ENCODE measurements at regions not wholly inside any gene's neighbourhood (a gene's known extent, or its start where the extent isn't known, plus 50 kb on each side); places are given as distances from the start of the nearest gene placed in this dataset.

DNA sequence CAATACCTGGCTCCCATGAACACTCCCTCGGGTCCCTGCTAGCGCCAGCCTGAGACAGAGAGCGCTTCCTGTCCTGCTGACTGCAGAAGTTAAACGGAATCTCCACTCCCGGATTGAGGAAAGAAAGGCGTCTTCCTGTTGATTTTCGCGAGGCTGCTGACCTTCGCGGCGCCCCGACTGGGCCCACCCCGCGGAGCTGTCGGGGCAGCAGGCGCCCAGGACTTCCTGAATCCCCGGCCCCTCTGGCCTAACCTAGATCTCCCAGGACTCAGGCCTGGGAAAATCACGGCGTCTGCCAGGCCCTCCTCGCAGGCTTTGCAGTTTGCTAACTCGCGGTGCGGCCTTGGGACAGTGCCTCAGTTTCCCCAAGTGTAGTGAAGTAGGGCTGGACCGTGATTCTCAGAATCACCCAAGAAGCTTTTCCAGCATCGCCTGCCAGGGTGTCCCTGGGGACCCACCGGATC, 108.8 kb downstream of the KCTD15 start:
- Histone ChIP-seq H3K27me3 (ENCODE audit: insufficient read depth, poor library complexity, severe bottlenecking) (peaks cover 31% of the 10 kb centered on the region), H3K27ac (replicated peaks) (no peak overlapping the region), H3K4me3 (replicated peaks; ENCODE audit: insufficient read depth, low read length) (no peak overlapping the region)
- no peak for DNase-seq (ENCODE audit: low read depth in 1 of 2, low spot score in 1 of 2)
- TF ChIP-seq, protein P1, sequence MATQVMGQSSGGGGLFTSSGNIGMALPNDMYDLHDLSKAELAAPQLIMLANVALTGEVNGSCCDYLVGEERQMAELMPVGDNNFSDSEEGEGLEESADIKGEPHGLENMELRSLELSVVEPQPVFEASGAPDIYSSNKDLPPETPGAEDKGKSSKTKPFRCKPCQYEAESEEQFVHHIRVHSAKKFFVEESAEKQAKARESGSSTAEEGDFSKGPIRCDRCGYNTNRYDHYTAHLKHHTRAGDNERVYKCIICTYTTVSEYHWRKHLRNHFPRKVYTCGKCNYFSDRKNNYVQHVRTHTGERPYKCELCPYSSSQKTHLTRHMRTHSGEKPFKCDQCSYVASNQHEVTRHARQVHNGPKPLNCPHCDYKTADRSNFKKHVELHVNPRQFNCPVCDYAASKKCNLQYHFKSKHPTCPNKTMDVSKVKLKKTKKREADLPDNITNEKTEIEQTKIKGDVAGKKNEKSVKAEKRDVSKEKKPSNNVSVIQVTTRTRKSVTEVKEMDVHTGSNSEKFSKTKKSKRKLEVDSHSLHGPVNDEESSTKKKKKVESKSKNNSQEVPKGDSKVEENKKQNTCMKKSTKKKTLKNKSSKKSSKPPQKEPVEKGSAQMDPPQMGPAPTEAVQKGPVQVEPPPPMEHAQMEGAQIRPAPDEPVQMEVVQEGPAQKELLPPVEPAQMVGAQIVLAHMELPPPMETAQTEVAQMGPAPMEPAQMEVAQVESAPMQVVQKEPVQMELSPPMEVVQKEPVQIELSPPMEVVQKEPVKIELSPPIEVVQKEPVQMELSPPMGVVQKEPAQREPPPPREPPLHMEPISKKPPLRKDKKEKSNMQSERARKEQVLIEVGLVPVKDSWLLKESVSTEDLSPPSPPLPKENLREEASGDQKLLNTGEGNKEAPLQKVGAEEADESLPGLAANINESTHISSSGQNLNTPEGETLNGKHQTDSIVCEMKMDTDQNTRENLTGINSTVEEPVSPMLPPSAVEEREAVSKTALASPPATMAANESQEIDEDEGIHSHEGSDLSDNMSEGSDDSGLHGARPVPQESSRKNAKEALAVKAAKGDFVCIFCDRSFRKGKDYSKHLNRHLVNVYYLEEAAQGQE (IDR thresholded peaks at IDR 0.05; ENCODE audit: insufficient replicate concordance, low read depth), result no peak
- TF ChIP-seq, protein P2, sequence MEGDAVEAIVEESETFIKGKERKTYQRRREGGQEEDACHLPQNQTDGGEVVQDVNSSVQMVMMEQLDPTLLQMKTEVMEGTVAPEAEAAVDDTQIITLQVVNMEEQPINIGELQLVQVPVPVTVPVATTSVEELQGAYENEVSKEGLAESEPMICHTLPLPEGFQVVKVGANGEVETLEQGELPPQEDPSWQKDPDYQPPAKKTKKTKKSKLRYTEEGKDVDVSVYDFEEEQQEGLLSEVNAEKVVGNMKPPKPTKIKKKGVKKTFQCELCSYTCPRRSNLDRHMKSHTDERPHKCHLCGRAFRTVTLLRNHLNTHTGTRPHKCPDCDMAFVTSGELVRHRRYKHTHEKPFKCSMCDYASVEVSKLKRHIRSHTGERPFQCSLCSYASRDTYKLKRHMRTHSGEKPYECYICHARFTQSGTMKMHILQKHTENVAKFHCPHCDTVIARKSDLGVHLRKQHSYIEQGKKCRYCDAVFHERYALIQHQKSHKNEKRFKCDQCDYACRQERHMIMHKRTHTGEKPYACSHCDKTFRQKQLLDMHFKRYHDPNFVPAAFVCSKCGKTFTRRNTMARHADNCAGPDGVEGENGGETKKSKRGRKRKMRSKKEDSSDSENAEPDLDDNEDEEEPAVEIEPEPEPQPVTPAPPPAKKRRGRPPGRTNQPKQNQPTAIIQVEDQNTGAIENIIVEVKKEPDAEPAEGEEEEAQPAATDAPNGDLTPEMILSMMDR (IDR thresholded peaks at IDR 0.05; ENCODE audit: insufficient read depth, low read length), result no peak
- TF ChIP-seq SPI1 (IDR thresholded peaks at IDR 0.05; ENCODE audit: borderline replicate concordance, low read depth), result no peak
- no peak for TF ChIP-seq POLR2AphosphoS5 (IDR thresholded peaks at IDR 0.05; ENCODE audit: low read depth)
- no peak for TF ChIP-seq GABPA (IDR thresholded peaks at IDR 0.05; ENCODE audit: low read depth)

DNA sequence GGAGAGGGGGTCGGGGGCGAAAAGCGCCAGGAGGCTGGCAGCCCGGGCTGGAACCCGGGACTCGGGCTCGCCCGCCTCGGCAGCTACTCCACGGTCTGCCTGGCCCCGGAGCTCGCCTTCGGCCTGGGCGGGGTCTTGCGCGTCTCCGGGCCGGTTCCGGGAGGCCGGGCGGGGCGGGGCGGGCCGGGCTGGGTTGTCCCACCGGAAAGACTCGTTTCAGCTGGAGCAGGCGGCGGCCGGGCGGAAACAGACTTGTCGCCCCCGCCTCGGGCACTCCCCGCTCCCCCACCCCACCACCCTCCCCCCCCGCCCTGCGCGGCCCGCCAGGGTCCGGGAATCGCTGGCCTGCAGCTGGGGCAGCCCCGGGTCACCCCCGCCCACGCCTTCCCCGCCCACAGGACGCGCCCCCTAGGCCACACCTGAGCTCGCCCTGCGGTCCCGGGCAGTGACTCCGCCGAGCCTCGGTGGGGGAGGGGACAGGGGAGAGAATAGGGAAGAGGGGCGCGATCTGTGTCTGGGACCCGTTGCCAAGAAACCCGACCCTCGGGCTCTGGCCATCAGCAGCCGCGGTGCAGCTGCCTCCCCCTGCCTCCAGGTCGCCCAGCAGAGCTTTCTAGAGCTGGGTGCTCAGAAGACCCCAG, 109.4 kb downstream of the KCTD15 start:
- TF ChIP-seq POLR2AphosphoS5 (IDR thresholded peaks at IDR 0.05; ENCODE audit: low read depth), result no peak
- TF ChIP-seq, protein P1 (IDR thresholded peaks at IDR 0.05; ENCODE audit: insufficient replicate concordance, low read depth), result no peak
- TF ChIP-seq GABPA (IDR thresholded peaks at IDR 0.05; ENCODE audit: low read depth), result no peak
- TF ChIP-seq, protein P2 (IDR thresholded peaks at IDR 0.05; ENCODE audit: insufficient read depth, low read length), result no peak
- TF ChIP-seq SPI1 (IDR thresholded peaks at IDR 0.05; ENCODE audit: borderline replicate concordance, low read depth), result no peak
- Histone ChIP-seq H3K27ac (replicated peaks) (no peak overlapping the region), H3K4me3 (replicated peaks; ENCODE audit: insufficient read depth, low read length) (no peak overlapping the region), H3K27me3 (ENCODE audit: insufficient read depth, poor library complexity, severe bottlenecking) (peaks cover 31% of the 10 kb centered on the region)
- DNase-seq (ENCODE audit: low read depth in 1 of 2, low spot score in 1 of 2), result no peak

DNA sequence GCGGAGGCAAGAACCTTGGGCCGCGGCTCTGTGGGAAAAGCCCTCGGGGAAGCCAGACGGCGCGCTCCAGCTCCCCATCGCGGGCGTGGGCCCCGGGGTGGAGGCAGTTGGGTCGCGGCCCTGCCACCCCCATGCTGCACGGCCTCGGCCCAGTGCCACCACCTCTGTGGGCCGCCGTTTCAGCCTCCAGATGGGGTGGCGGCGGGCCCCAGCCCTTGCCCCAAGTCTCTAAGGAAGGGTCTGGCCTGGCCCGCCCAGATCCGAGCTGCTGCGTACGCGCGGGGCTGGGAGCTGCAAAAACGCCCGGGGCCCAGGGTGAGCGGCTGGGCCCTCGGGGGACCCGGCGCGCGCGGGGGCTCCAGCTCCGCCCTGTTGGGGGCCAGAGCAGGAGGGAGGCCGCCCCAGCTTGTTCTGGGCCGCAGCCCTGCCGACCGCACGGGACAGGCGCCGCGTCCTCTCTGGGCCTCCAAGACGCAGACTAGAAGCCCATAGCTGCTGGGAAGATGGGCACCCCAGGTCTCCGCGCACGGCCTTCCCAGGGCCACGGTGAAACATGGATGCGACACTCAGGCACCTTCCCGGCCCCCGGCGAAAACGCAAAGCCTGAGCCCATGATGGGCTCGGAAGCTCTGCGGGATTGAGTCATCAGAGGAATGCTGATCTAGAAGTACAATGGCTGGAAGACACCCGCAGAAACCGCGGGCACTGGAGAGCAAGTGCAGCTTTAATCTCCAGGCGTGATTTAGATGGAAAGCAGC, 110.1 kb downstream of the KCTD15 start:
- H3K27me3 ChIP-seq (ENCODE audit: insufficient read depth, poor library complexity, severe bottlenecking), result peaks cover 31% of the 10 kb centered on the region
- no peak overlapping the region for H3K27ac ChIP-seq (replicated peaks)
- TF ChIP-seq SPI1 (IDR thresholded peaks at IDR 0.05; ENCODE audit: borderline replicate concordance, low read depth), result no peak
- TF ChIP-seq, protein P1 (IDR thresholded peaks at IDR 0.05; ENCODE audit: insufficient replicate concordance, low read depth), result no peak
- no peak for TF ChIP-seq POLR2AphosphoS5 (IDR thresholded peaks at IDR 0.05; ENCODE audit: low read depth)
- TF ChIP-seq, protein P2 (IDR thresholded peaks at IDR 0.05; ENCODE audit: insufficient read depth, low read length), result no peak
- no peak for TF ChIP-seq GABPA (IDR thresholded peaks at IDR 0.05; ENCODE audit: low read depth)
- no peak for DNase-seq (ENCODE audit: low read depth in 1 of 2, low spot score in 1 of 2)
- H3K4me3 ChIP-seq (replicated peaks; ENCODE audit: insufficient read depth, low read length), result no peak overlapping the region

Measured in HL-60 (cell line).